ENCODE measurements at regions not wholly inside any gene's neighbourhood (a gene's known extent, or its start where the extent isn't known, plus 50 kb on each side); places are given as distances from the start of the nearest gene placed in this dataset.
"Not testable (repeated sequence)": the region's sequence is repeated elsewhere in the genome, so short reads cannot be mapped to it uniquely, and the experiment has no call there.

DNA sequence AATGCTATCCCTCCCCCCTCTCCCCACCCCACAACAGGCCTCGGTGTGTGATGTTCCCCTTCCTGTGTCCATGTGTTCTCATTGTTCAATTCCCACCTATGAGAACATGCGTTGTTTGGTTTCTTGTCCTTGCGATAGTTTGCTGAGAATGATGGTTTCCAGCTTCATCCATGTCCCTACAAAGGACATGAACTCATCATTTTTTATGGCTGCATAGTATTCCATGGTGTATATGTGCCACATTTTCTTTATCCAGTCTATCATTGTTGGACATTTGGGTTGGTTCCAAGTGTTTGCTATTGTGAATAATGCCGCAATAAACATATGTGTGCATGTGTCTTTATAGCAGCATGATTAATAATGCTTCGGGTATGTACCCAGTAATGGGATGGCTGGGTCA lies 1156.1 kb downstream of the NAALADL2 start:
- TF ChIP-seq POLR2A (conservative IDR thresholded peaks at IDR 0.05); HSF4 (CRISPR knock-in tag; IDR thresholded peaks at IDR 0.05; ENCODE audit: borderline replicate concordance); CBFB (CRISPR knock-in tag; IDR thresholded peaks at IDR 0.05); JUND (IDR thresholded peaks at IDR 0.05; ENCODE audit: borderline replicate concordance, low read depth, low read length); JUND (tag; IDR thresholded peaks at IDR 0.05; ENCODE audit: borderline replicate concordance, low read depth, low read length); ZNF347 (CRISPR knock-in tag; IDR thresholded peaks at IDR 0.05; ENCODE audit: low read depth): not testable (repeated sequence)

Data from K562 (cell line).